ENCODE measurements at regions not wholly inside any gene's neighbourhood (a gene's known extent, or its start where the extent isn't known, plus 50 kb on each side); places are given as distances from the start of the nearest gene placed in this dataset.

DNA sequence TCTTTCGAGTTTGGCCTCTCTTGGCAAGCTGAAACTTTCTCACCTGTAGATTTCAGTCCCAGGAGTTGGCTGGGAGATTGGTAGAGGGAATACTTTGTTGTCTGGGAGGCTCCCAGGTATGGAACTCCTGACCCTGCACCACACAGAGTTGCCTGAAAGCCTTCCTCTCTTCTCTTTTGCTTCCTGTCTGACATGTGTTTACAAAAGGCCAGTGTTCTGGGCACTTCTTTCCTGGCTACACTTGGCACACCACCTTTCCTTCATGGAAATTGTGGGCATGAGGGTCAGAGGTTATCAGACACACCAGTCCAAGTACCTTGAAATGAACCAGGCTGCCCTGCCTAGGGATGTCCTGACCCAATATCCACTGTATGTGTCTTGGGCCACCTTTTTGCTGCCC is 123.7 kb downstream of the ABHD5 start:
- no peak for TF ChIP-seq POLR2A (IDR thresholded peaks at IDR 0.05)
- TF ChIP-seq, protein P1, sequence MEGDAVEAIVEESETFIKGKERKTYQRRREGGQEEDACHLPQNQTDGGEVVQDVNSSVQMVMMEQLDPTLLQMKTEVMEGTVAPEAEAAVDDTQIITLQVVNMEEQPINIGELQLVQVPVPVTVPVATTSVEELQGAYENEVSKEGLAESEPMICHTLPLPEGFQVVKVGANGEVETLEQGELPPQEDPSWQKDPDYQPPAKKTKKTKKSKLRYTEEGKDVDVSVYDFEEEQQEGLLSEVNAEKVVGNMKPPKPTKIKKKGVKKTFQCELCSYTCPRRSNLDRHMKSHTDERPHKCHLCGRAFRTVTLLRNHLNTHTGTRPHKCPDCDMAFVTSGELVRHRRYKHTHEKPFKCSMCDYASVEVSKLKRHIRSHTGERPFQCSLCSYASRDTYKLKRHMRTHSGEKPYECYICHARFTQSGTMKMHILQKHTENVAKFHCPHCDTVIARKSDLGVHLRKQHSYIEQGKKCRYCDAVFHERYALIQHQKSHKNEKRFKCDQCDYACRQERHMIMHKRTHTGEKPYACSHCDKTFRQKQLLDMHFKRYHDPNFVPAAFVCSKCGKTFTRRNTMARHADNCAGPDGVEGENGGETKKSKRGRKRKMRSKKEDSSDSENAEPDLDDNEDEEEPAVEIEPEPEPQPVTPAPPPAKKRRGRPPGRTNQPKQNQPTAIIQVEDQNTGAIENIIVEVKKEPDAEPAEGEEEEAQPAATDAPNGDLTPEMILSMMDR (IDR thresholded peaks at IDR 0.05): no peak
